Esophagus muscularis mucosa (tissue), 4 donors: ENCODE measurements at regions not wholly inside any gene's neighbourhood (a gene's known extent, or its start where the extent isn't known, plus 50 kb on each side); places are given as distances from the start of the nearest gene placed in this dataset.

Experiments used
- DNase-seq: peaks from one replicate; pipeline ENCODE4 v3.0.0-alpha.2; 2017; ENCODE audit errors: extremely low spot score
- H3K27ac ChIP-seq, 4 donors: fragments of 200-600 bp; sonication (generic); replicated peaks in 1 of 4; 1 replicate in 3 of 4; 2 replicates in 1 of 4; pipeline ENCODE4 v1.5.1; 2016 to 2019; ENCODE audit warnings: mild to moderate bottlenecking in 1 of 4
- H3K27me3 ChIP-seq, 4 donors: fragments of 200-600 bp; sonication (generic); one replicate each; pipeline versions ENCODE4 v1.5.1 to v1.6.0; 2016 to 2019
- H3K36me3 ChIP-seq, 4 donors: fragments of 200-600 bp; sonication (generic); one replicate each; pipeline ENCODE4 v1.5.1; 2016 to 2019
- H3K4me1 ChIP-seq, 4 donors: fragments of 200-600 bp; sonication (generic); one replicate each; pipeline ENCODE4 v1.5.1; 2016 to 2019
- H3K4me3 ChIP-seq, 4 donors: fragments of 200-600 bp; sonication (generic); 1 replicate in 2 of 4; 2 replicates in 2 of 4; pipeline ENCODE4 v1.5.1; 2016 to 2019; ENCODE audit warnings: mild to moderate bottlenecking in 4 of 4, moderate library complexity in 1 of 4
- H3K9me3 ChIP-seq, 4 donors: fragments of 200-600 bp; sonication (generic); 1 replicate in 3 of 4; 2 replicates in 1 of 4; pipeline ENCODE4 v1.5.1; 2016 to 2019
- CTCF ChIP-seq, 3 experiments: fragments of 200-600 bp in 2 of 3; fragments of 450-650 bp in 1 of 3; sonication (generic) in 2 of 3; IDR thresholded peaks; one replicate each; pipeline ENCODE4 v1.5.1; 2017 to 2019; ENCODE audit warnings: antibody characterized with exemption in 3 of 3, mild to moderate bottlenecking in 2 of 3, moderate library complexity in 1 of 3
- EP300 ChIP-seq: sonication (generic); formaldehyde crosslinking; IDR thresholded peaks from one replicate; pipeline ENCODE4 v1.6.1; 2017; ENCODE audit warnings: antibody characterized with exemption
- POLR2A ChIP-seq: fragments of 450-650 bp; IDR thresholded peaks from one replicate; pipeline ENCODE4 v1.6.1; 2017; ENCODE audit warnings: antibody characterized with exemption, moderate library complexity, mild to moderate bottlenecking, low read depth
- POLR2AphosphoS5 ChIP-seq, 2 donors: sonication (generic); formaldehyde crosslinking; IDR thresholded peaks; one replicate each; pipeline ENCODE4 v1.6.1; 2017; ENCODE audit warnings: antibody characterized with exemption in 2 of 2
- WGBS: methylation state at CpG from one replicate; pipeline ENCODE4 v1.1.5; 2018; 5-methylcytosine and 5-hydroxymethylcytosine counted together
- intact Hi-C: fragments of 100-400 bp; cut with DNase I; formaldehyde crosslinking; loops from one replicate; pipeline ENCODE4 v1.15.1; 2023

GRCh38 chr5:91839233-91839632, 456.1 kb upstream of the ARRDC3 start:
- intact Hi-C loops: no loop called here
- Histone ChIP-seq H3K36me3 (no peaks in the 10 kb centered on the region), H3K4me3 (no peak overlapping the region), H3K9me3 (no peaks in the 10 kb centered on the region), H3K4me1 (no peaks in the 10 kb centered on the region), H3K27ac (no peak overlapping the region), H3K27me3 (no peaks in the 10 kb centered on the region)
- WGBS: 63% methylated on average over 2 of the region's 2 CpGs
- no peak for TF ChIP-seq EP300
- TF ChIP-seq CTCF (IDR thresholded peaks at IDR 0.05): no peak
- no peak for TF ChIP-seq POLR2AphosphoS5 (IDR thresholded peaks at IDR 0.05)
- no peak for TF ChIP-seq POLR2A
- DNase-seq: no peak

GRCh38 chr5:91830361-91830953, 447.3 kb upstream of the ARRDC3 start:
- Histone ChIP-seq H3K27me3 (no peaks in the 10 kb centered on the region), H3K36me3 (no peaks in the 10 kb centered on the region), H3K4me3 (no peak overlapping the region), H3K4me1 (no peaks in the 10 kb centered on the region), H3K9me3 (no peaks in the 10 kb centered on the region), H3K27ac (no peak overlapping the region)
- no peak for TF ChIP-seq POLR2AphosphoS5 (IDR thresholded peaks at IDR 0.05)
- TF ChIP-seq EP300: no peak
- TF ChIP-seq POLR2A: no peak
- no peak for TF ChIP-seq CTCF (IDR thresholded peaks at IDR 0.05)
- intact Hi-C loops: no loop called here
- DNase-seq: no peak
- WGBS: 61% methylated on average over 5 of the region's 5 CpGs

GRCh38 chr5:91825618-91826017, 442.5 kb upstream of the ARRDC3 start:
- WGBS: 66% methylated on average over 4 of the region's 4 CpGs
- intact Hi-C loops: no loop called here
- no peaks in the 10 kb centered on the region for H3K27me3 ChIP-seq
- no peak for DNase-seq
- H3K27ac ChIP-seq: no peak overlapping the region
- H3K4me1 ChIP-seq: no peaks in the 10 kb centered on the region
- H3K4me3 ChIP-seq: no peak overlapping the region
- H3K9me3 ChIP-seq: no peaks in the 10 kb centered on the region
- no peaks in the 10 kb centered on the region for H3K36me3 ChIP-seq
- TF ChIP-seq POLR2AphosphoS5 (IDR thresholded peaks at IDR 0.05) (no peak), CTCF (IDR thresholded peaks at IDR 0.05) (no peak), EP300 (no peak), POLR2A (no peak)

- H3K4me1 ChIP-seq: no peaks in the 10 kb centered on the region
- DNase-seq: no peak
- no peaks in the 10 kb centered on the region for H3K36me3 ChIP-seq
- H3K27ac ChIP-seq: no peak overlapping the region
- H3K4me3 ChIP-seq: no peak overlapping the region
- no peaks in the 10 kb centered on the region for H3K27me3 ChIP-seq
- TF ChIP-seq POLR2A: no peak
- TF ChIP-seq CTCF (IDR thresholded peaks at IDR 0.05): no peak
- no peak for TF ChIP-seq POLR2AphosphoS5 (IDR thresholded peaks at IDR 0.05)
- intact Hi-C loops: no loop called here
- 88% methylated on average over 2 of the region's 2 CpGs for WGBS
- no peaks in the 10 kb centered on the region for H3K9me3 ChIP-seq
These were observed 441.3 kb upstream of the ARRDC3 start for GRCh38 chr5:91824406-91824805.

GRCh38 chr5:91820874-91821273, 437.8 kb upstream of the ARRDC3 start:
- no peaks in the 10 kb centered on the region for H3K4me1 ChIP-seq
- intact Hi-C loops: no loop called here
- no peaks in the 10 kb centered on the region for H3K27me3 ChIP-seq
- TF ChIP-seq POLR2A: no peak
- no peak for TF ChIP-seq CTCF (IDR thresholded peaks at IDR 0.05)
- no peak for TF ChIP-seq EP300
- TF ChIP-seq POLR2AphosphoS5 (IDR thresholded peaks at IDR 0.05): no peak
- no peak overlapping the region for H3K4me3 ChIP-seq
- H3K9me3 ChIP-seq: no peaks in the 10 kb centered on the region
- no peak overlapping the region for H3K27ac ChIP-seq
- no peak for DNase-seq
- no peaks in the 10 kb centered on the region for H3K36me3 ChIP-seq
